GM13977 (cell line): ENCODE measurements at regions not wholly inside any gene's neighbourhood (a gene's known extent, or its start where the extent isn't known, plus 50 kb on each side); places are given as distances from the start of the nearest gene placed in this dataset.

Source experiments
- DNase-seq: peaks from one replicate; pipeline ENCODE4 v3.0.0; 2012; ENCODE audit warnings: low spot score
- in situ Hi-C: fragments of 300-500 bp; cut with MboI; formaldehyde crosslinking; loops from one replicate; pipeline ENCODE4 v1.12.0; 2022; ENCODE audit warnings: low sequenced_read_pairs, low pct_unique_long_range_greater_than_20kb, mixed read lengths, inconsistent platforms; ENCODE audit not compliant: unreplicated experiment
- TF ChIP-seq, protein P1 (sequence below): IDR thresholded peaks from 2 replicates; pipeline ENCODE4 v1.5.1; 2012; ENCODE audit warnings: mild to moderate bottlenecking, control low read depth; ENCODE audit not compliant: insufficient read depth; ENCODE audit errors: extremely low read depth, missing control alignments

DNA sequence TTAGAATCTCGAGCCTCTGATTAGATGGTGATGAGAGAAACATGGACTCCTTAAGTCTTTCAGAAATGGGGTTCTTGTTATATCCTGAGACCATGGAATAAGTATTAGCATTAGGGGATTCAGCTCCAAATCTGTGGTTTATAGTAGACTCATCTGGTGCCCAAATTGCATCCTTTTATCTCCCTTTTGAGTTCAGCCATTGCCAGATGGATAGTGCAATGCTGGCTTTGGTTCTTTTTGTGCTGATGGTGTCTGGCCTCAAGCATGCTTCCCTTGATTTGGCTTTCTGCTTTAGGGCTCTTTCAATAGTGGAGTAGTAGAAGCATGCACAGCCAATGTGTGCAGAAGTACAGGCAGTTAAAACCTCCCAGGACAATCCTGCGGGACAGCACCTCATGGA is 306.4 kb downstream of the TSN start:
- TF ChIP-seq, protein P1, sequence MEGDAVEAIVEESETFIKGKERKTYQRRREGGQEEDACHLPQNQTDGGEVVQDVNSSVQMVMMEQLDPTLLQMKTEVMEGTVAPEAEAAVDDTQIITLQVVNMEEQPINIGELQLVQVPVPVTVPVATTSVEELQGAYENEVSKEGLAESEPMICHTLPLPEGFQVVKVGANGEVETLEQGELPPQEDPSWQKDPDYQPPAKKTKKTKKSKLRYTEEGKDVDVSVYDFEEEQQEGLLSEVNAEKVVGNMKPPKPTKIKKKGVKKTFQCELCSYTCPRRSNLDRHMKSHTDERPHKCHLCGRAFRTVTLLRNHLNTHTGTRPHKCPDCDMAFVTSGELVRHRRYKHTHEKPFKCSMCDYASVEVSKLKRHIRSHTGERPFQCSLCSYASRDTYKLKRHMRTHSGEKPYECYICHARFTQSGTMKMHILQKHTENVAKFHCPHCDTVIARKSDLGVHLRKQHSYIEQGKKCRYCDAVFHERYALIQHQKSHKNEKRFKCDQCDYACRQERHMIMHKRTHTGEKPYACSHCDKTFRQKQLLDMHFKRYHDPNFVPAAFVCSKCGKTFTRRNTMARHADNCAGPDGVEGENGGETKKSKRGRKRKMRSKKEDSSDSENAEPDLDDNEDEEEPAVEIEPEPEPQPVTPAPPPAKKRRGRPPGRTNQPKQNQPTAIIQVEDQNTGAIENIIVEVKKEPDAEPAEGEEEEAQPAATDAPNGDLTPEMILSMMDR: no peak
- in situ Hi-C loops: no loop called here
- no peak for DNase-seq

DNA sequence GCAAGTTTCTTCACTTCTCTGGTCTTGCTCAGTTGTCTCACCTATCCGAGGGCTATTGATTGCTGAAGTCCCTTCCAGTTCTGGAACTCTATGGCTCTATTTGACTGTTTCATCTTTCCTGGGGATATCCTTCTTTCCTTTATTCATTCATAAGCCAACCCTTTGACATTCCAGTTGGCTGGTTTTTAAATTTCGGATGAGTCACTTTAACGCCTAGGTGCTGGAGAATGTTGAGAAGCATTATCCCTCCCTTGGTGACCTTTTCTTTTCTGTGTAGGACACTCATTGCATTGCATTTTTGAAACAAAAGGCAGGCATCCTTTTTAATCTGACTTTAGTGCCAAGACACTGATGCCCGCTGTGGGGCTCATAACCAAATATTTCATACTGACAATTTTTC is 307.1 kb downstream of the TSN start:
- in situ Hi-C loops: no loop called here
- TF ChIP-seq, protein P1: no peak
- no peak for DNase-seq

DNA sequence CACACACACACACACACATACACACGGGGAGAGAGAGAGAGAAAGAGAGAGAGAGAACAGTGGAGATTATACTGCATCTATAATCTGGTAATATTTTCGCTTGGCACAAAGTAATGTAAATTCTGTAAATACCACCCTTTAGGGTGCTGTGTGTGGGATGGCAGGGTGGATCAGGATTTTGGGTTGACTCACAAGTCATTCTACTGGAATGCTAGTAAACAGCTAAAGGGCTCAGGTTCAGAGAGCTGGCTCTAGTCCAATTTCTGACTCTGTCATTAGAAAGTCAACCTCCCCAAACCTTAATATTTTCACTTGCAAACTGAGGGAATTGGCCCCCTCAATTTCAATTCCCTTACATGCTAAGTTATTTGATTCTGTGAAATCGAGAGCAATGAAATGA is 308.3 kb downstream of the TSN start:
- TF ChIP-seq, protein P1: no peak
- DNase-seq: no peak
- in situ Hi-C loops: no loop called here

DNA sequence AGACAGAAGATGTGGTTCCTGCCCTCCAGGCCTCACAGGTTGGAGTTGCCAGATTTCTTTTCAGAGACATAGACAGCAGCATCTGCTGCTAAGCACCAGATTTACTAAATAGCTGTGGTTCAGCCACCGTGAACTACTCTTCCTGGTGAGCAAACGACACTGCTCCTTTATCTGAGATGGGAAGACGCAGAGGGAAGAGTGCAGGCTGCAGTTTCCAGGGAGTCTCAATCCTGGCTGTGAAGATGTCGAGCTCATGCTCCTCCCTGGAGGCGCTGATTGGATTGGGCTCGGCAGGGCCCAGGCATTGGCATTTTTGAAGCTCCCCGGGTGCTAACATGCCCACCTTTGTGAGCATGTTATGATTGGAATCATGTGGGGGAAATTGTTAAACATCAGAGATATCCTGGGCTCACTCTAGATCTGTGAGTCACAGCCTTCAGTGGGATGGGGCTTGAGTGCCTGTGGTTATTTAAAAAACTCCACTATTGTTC is 314.8 kb downstream of the TSN start:
- in situ Hi-C loops: no loop called here
- TF ChIP-seq, protein P1: no peak
- DNase-seq: no peak

DNA sequence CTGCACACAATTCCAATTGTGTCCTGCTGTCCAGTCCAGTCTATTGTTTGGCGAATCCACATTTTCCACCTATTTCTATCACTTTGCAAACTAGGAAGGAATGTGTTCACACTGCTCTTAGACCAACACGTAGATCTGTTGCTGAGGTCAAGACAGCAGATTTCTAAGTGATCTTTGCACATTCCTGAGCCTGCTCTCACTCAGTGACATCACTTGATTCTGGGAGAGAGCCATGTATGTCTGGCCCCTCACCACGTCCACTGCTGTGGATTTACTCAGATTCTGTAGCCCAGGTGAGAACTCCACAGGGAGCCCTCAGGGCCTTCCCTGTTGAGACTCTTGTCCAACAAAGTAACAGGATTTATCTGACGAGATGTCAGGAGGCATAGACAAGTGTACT is 317.2 kb downstream of the TSN start:
- DNase-seq: no peak
- TF ChIP-seq, protein P1: no peak
- in situ Hi-C loops: no loop called here

DNA sequence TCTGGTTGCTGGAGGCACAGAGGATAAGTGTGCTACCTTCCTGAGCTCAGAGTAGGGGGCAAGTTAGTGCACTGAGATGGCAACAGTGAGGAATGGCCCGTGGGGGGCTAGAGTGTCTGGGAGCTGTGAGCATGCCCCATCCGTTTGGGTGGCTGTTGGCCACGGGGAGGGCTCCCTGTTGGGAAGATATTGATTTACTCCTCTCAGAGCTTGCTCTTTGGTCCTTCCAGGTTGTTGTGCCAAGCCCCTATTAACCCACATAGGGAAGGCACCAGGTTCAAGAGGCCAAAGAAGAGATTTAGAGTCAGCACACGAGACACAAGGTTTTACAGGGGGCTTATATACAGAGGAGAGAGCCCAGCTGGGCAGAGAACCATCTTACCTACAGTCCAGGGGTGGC is 318.8 kb downstream of the TSN start:
- TF ChIP-seq, protein P1: no peak
- no peak for DNase-seq
- in situ Hi-C loops: no loop called here

DNA sequence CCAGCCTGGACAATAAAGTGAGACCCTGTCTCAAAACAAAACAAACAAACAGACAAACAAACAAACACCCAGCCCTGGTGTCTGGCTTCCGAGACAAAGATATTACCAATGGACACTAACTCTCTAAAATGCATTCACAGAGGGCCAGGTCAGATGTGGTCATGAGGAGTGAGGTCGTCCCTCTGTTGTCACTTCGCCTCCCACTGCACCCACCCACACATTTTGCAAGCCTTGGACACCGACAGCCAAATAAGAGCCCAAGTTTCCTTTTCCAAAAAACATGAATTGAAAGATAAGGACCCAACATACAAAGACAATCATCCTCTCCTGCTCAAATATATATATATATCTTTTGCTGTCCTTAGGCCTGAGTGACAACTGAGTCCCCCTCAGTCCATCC is 319.9 kb downstream of the TSN start:
- TF ChIP-seq, protein P1: no peak
- DNase-seq: no peak
- in situ Hi-C loops: no loop called here
